GM23248 (cell line): ENCODE measurements at regions not wholly inside any gene's neighbourhood (a gene's known extent, or its start where the extent isn't known, plus 50 kb on each side); places are given as distances from the start of the nearest gene placed in this dataset.

Experiments
- DNase-seq: peaks from one replicate; pipeline ENCODE4 v3.0.0-alpha.2; 2015
- H2AFZ ChIP-seq: fragments of 200-600 bp; sonication (generic); 2 replicates; pipeline ENCODE4 v1.6.1; 2016; ENCODE audit warnings: antibody characterized with exemption
- H3F3A ChIP-seq: fragments of 200-600 bp; sonication (generic); 2 replicates; pipeline ENCODE4 v1.6.1; 2016; ENCODE audit warnings: mild to moderate bottlenecking, antibody characterized with exemption, mixed run types; ENCODE audit not compliant: insufficient read depth
- H3K27ac ChIP-seq: fragments of 200-600 bp; sonication (generic); 2 replicates; pipeline ENCODE4 v1.5.1; 2016; ENCODE audit warnings: mild to moderate bottlenecking
- H3K27me3 ChIP-seq: fragments of 200-600 bp; sonication (generic); replicated peaks from 2 replicates; pipeline ENCODE4 v1.6.1; 2016; ENCODE audit warnings: mild to moderate bottlenecking; ENCODE audit not compliant: insufficient read depth
- H3K36me3 ChIP-seq: fragments of 200-600 bp; sonication (generic); 2 replicates; pipeline ENCODE4 v1.6.1; 2016; ENCODE audit warnings: low read depth, mild to moderate bottlenecking
- H3K4me1 ChIP-seq: fragments of 200-600 bp; sonication (generic); 2 replicates; pipeline ENCODE4 v1.6.1; 2016; ENCODE audit warnings: mild to moderate bottlenecking; ENCODE audit not compliant: insufficient read depth
- H3K4me2 ChIP-seq: fragments of 200-600 bp; sonication (generic); one replicate; pipeline ENCODE4 v1.6.1; 2016; ENCODE audit warnings: mild to moderate bottlenecking; ENCODE audit not compliant: unreplicated experiment
- H3K4me3 ChIP-seq: fragments of 200-600 bp; sonication (generic); 2 replicates; pipeline ENCODE4 v1.5.1; 2016; ENCODE audit warnings: mild to moderate bottlenecking
- H3K79me2 ChIP-seq: fragments of 200-600 bp; sonication (generic); 2 replicates; pipeline ENCODE4 v1.6.1; 2016; ENCODE audit warnings: mild to moderate bottlenecking; ENCODE audit not compliant: insufficient read depth
- H3K9ac ChIP-seq: fragments of 200-600 bp; sonication (generic); 2 replicates; pipeline ENCODE4 v1.6.1; 2016; ENCODE audit warnings: mild to moderate bottlenecking
- H3K9me2 ChIP-seq: fragments of 200-600 bp; sonication (generic); 2 replicates; pipeline ENCODE4 v1.6.1; 2016; ENCODE audit warnings: mixed run types, mild to moderate bottlenecking, moderate library complexity; ENCODE audit not compliant: insufficient read depth
- H3K9me3 ChIP-seq: fragments of 200-600 bp; sonication (generic); one replicate; pipeline ENCODE4 v1.6.1; 2017; ENCODE audit warnings: low read depth
- H4K20me1 ChIP-seq: fragments of 200-600 bp; sonication (generic); 2 replicates; pipeline ENCODE4 v1.6.0; 2016; ENCODE audit not compliant: insufficient read depth
- EZH2 ChIP-seq: fragments of 200-600 bp; sonication (generic); IDR thresholded peaks from 2 replicates; pipeline ENCODE4 v1.6.1; 2018; ENCODE audit warnings: antibody characterized with exemption, mild to moderate bottlenecking; ENCODE audit not compliant: insufficient read depth, poor library complexity, severe bottlenecking
- EZH2phosphoT487 ChIP-seq: fragments of 200-600 bp; sonication (generic); IDR thresholded peaks from 2 replicates; pipeline ENCODE4 v1.6.1; 2018; ENCODE audit warnings: antibody characterized with exemption, moderate library complexity, mild to moderate bottlenecking, low read depth; ENCODE audit not compliant: insufficient read depth
- WGBS, 2 experiments: methylation state at CpG; one replicate each; pipeline ENCODE4 v1.1.6; 2015 to 2017; ENCODE audit warnings: low lambda C conversion rate in 2 of 2, low coverage in 1 of 2; ENCODE audit errors: missing lambda C conversion rate in 2 of 2; 5-methylcytosine and 5-hydroxymethylcytosine counted together
- in situ Hi-C: fragments of 300-500 bp; cut with MboI; formaldehyde crosslinking; loops from 2 replicates; pipeline ENCODE4 v1.15.0; 2020

DNA sequence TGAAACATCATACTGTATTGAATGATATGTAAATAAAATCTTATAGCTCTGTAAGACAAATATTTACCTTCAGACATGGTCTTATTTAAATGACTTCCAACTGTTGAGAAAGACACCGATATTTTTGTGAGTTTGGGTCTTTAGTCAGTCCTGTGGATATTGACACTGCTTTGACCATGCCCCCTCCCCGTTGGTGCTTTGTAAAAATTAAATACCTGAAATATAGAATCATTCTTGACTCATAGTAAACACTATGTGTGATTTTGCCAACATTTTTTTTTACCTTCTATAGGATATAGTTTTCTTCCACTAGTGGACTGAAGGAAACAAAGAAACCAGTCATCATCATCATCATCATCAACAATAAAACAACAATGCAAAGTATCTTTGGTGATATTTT lies 114.3 kb upstream of the HS3ST1 start:
- Histone ChIP-seq H3K4me1 (no peaks in the 10 kb centered on the region), H3K36me3 (no peaks in the 10 kb centered on the region), H3K9ac (no peak overlapping the region), H4K20me1 (no peaks in the 10 kb centered on the region), H3K9me2 (no peaks in the 10 kb centered on the region), H2AFZ (no peak overlapping the region), H3K27ac (no peak overlapping the region), H3K4me2 (no peak overlapping the region), H3K4me3 (no peak overlapping the region), H3K79me2 (no peaks in the 10 kb centered on the region), H3K9me3 (no peaks in the 10 kb centered on the region), H3K27me3 (no peaks in the 10 kb centered on the region), H3F3A (no peaks in the 10 kb centered on the region)
- TF ChIP-seq EZH2phosphoT487 (no peak), EZH2 (no peak)
- in situ Hi-C loops, result no loop called here
- no peak for DNase-seq
- 23 to 28% methylated on average over 2 of the region's 2 CpGs for WGBS, 2 experiments

DNA sequence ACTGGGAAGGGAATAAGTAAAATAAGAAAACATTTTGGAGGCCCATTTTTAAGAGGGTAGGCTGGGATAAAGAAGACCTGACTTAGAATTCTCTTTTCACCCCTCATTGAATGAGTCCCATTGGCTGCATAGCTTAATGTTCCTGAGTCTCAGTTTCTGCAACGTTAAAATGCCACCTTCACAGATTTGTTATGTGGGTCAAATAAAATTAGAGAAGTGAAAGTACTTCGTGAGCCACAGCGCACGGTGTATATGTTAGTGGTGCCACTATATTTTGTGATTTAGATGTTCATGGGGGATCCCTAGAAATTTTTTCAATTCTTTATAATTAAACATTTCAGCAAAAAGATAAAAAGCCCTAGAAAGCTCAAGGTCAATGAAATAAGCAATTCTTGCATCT lies 109.2 kb upstream of the HS3ST1 start:
- no peak overlapping the region for H2AFZ ChIP-seq
- TF ChIP-seq EZH2phosphoT487 (no peak), EZH2 (no peak)
- H3K36me3 ChIP-seq, result no peaks in the 10 kb centered on the region
- H3K27ac ChIP-seq, result no peak overlapping the region
- no peak overlapping the region for H3K4me3 ChIP-seq
- 24 to 25% methylated on average over 4 of the region's 4 CpGs for WGBS, 2 experiments
- no peak overlapping the region for H3K9ac ChIP-seq
- DNase-seq, result no peak
- no peaks in the 10 kb centered on the region for H3K9me2 ChIP-seq
- peaks cover 5% of the 10 kb centered on the region for H3K9me3 ChIP-seq
- H3K27me3 ChIP-seq, result no peaks in the 10 kb centered on the region
- in situ Hi-C loops, result no loop called here
- H3K79me2 ChIP-seq, result no peaks in the 10 kb centered on the region
- H3K4me1 ChIP-seq, result no peaks in the 10 kb centered on the region
- H4K20me1 ChIP-seq, result no peaks in the 10 kb centered on the region
- no peaks in the 10 kb centered on the region for H3F3A ChIP-seq
- H3K4me2 ChIP-seq, result no peak overlapping the region

DNA sequence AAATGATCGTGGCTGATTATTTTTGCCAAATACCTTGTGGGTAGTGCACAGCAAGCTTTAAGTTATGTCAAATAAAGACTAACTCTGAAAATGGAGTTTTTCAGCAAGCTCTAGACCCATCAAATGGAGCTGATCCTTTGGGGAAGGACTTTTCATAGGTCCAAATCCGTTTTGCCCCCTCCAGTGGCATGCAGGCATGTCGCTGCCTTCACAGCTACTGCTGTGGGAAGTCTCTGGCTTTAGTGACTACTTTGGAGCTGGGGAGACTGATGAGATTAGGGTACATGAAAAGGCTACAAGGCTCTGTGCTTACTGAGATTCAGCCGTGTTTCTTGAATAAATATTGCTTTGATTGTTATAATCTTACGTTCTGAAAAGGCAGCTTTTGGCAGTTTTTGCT lies 106.6 kb upstream of the HS3ST1 start:
- no peak overlapping the region for H3K4me2 ChIP-seq
- no peak overlapping the region for H3K9ac ChIP-seq
- no peak for DNase-seq
- in situ Hi-C loops, result no loop called here
- H3K9me2 ChIP-seq, result no peaks in the 10 kb centered on the region
- H3K4me3 ChIP-seq, result no peak overlapping the region
- H4K20me1 ChIP-seq, result no peaks in the 10 kb centered on the region
- H3F3A ChIP-seq, result no peaks in the 10 kb centered on the region
- no peak for TF ChIP-seq EZH2phosphoT487
- no peak for TF ChIP-seq EZH2
- no peaks in the 10 kb centered on the region for H3K79me2 ChIP-seq
- no peaks in the 10 kb centered on the region for H3K27me3 ChIP-seq
- H3K4me1 ChIP-seq, result no peaks in the 10 kb centered on the region
- WGBS, 2 experiments, result 17 to 18% methylated on average over 5 of the region's 5 CpGs
- H3K9me3 ChIP-seq, result peaks cover 5% of the 10 kb centered on the region
- no peak overlapping the region for H3K27ac ChIP-seq
- no peaks in the 10 kb centered on the region for H3K36me3 ChIP-seq
- H2AFZ ChIP-seq, result no peak overlapping the region

DNA sequence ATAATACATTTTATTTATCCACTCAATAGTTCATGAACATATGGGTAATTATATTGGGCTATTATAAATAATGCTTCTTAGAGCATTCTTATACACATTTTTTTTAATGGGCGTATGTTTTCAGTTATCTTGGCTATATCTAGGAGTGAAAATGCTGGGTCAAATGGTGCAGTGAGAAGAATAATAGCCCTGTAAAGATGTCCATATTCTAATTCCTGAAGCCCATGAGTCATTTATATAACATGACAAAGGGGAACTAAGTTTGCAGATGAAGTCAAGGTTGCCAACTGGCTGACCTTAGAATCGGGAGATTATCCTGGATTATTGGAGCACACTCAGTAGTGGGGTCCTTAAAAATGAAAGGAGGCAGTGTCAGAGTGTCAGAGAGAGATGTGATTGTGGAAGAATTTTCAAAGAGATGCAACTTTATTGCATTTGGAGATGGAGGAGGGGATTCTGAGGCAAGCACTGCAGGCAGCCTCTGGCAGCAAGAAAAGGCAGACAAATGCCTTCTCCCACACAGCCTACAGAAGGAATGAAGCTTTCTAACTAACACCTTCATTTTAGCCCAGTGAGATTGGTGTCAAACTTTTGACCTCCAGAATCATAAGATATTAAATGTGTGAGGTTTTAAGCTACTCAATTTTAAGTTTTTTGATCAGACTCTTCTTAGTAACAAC lies 106.1 kb upstream of the HS3ST1 start:
- no peaks in the 10 kb centered on the region for H3K9me2 ChIP-seq
- DNase-seq, result no peak
- in situ Hi-C loops, result no loop called here
- no peaks in the 10 kb centered on the region for H4K20me1 ChIP-seq
- no peak overlapping the region for H3K4me2 ChIP-seq
- H3K4me1 ChIP-seq, result no peaks in the 10 kb centered on the region
- no peaks in the 10 kb centered on the region for H3K36me3 ChIP-seq
- no peak overlapping the region for H3K9ac ChIP-seq
- H2AFZ ChIP-seq, result no peak overlapping the region
- H3K4me3 ChIP-seq, result no peak overlapping the region
- TF ChIP-seq EZH2, result no peak
- TF ChIP-seq EZH2phosphoT487, result no peak
- H3F3A ChIP-seq, result no peaks in the 10 kb centered on the region
- H3K9me3 ChIP-seq, result peaks cover 5% of the 10 kb centered on the region
- no peaks in the 10 kb centered on the region for H3K79me2 ChIP-seq
- H3K27me3 ChIP-seq, result no peaks in the 10 kb centered on the region
- 0 to 2% methylated on average over 2 of the region's 2 CpGs for WGBS, 2 experiments
- no peak overlapping the region for H3K27ac ChIP-seq

DNA sequence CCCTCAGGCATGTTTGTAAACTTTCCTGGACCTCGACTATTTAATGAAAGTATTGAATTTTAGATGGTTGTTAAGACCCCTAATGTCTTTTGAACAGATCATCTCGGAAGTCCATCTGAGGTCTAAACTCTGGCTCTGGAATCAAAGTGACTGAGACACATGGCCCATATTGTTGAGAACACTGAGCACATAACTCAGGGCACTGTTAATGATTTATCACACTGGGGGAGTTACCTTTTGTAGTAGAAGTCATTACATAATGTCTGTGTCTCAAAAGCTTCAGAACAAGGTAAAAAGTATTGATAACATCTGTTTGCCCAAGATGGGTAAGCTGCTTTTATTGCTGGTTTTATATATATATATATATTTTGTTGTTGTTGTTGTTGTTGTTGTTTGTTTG lies 103.4 kb upstream of the HS3ST1 start:
- Histone ChIP-seq H3K4me3 (no peak overlapping the region), H3K27ac (no peak overlapping the region), H3K27me3 (no peaks in the 10 kb centered on the region), H3K9me3 (peaks cover 5% of the 10 kb centered on the region), H3K79me2 (no peaks in the 10 kb centered on the region), H4K20me1 (no peaks in the 10 kb centered on the region), H3K4me2 (no peak overlapping the region), H3K36me3 (no peaks in the 10 kb centered on the region), H3K4me1 (no peaks in the 10 kb centered on the region), H2AFZ (no peak overlapping the region), H3F3A (no peaks in the 10 kb centered on the region), H3K9ac (no peak overlapping the region), H3K9me2 (no peaks in the 10 kb centered on the region)
- TF ChIP-seq EZH2phosphoT487 (no peak), EZH2 (no peak)
- in situ Hi-C loops, result no loop called here
- DNase-seq, result no peak
- WGBS, 2 experiments, result 16 to 18% methylated on average over 2 of the region's 2 CpGs
